HG03064 (cell line): ENCODE measurements at regions not wholly inside any gene's neighbourhood (a gene's known extent, or its start where the extent isn't known, plus 50 kb on each side); places are given as distances from the start of the nearest gene placed in this dataset.
"Not testable (repeated sequence)": the region's sequence is repeated elsewhere in the genome, so short reads cannot be mapped to it uniquely, and the experiment has no call there.

Experiments
- ATAC-seq: cut with Tn5 transposase; IDR thresholded peaks from one replicate; pipeline ENCODE4 v1.9.1; 2021; ENCODE audit warnings: low read depth; ENCODE audit not compliant: unreplicated experiment

DNA sequence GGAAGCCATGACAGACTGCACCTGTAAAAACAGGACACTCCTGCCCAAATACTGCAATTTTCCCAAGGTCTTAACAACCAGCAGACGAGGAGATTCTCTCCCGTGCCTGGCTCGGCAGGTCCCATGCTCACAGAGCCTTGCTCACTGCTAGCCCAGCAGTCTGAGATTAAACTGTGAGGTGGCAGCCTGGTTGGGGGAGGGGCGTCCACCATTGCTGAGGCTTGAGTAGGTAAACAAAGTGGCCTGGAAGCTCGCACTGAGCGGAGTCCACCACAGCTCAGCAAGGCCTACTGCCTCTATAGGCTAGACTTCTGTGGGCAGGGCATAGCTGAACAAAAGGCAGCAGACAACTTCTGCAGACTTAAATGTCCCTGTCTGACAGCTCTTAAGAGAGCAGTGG is 80.3 kb downstream of the ANXA5 start:
- not testable (repeated sequence) for ATAC-seq

DNA sequence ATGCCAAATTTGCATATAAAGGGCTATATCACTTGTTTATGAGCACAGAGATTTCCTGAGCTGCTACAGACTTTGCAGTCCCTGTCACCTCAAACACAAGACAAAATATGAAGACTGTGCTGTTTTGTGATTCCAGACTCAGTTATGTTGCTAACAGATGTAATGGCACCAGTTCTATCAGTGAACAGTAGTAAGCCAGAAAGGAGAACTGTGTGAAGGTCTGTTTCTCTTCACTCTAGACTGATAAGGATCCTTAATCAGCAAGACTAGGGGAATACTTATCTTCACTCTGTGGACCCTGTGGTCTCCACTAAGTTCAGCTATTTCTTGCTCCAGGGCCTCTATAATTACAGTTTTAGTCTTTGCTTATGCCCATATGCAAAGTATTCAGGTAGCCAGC is 82.7 kb downstream of the ANXA5 start:
- ATAC-seq: no peak

DNA sequence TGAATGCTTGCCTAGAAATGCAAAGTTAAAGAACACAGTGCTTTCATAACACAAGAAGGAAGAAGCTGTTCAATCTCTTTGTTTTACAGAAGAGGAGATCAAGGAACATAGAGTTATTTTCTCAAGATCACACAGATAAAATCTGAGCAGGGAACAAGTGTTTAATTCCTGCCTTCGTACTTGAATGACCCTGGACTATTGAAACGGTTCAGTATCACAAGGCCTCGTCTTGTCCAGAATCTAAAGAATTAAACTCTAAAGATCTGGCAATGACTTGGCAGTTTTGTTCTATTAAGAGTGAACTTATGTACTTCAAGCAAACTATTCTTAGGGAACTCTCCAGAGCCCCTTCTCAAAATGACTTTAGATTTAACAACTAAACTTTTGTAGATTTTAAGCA is 97.7 kb downstream of the ANXA5 start:
- ATAC-seq: no peak

- ATAC-seq: no peak
Observed at GRCh38 chr4:121597346-121597934, 99.3 kb downstream of the ANXA5 start.

- no peak for ATAC-seq
Observed at GRCh38 chr4:121594796-121595526, 101.8 kb downstream of the ANXA5 start.

- ATAC-seq: no peak
Observed at GRCh38 chr4:121593760-121594159, 103.0 kb downstream of the ANXA5 start.

DNA sequence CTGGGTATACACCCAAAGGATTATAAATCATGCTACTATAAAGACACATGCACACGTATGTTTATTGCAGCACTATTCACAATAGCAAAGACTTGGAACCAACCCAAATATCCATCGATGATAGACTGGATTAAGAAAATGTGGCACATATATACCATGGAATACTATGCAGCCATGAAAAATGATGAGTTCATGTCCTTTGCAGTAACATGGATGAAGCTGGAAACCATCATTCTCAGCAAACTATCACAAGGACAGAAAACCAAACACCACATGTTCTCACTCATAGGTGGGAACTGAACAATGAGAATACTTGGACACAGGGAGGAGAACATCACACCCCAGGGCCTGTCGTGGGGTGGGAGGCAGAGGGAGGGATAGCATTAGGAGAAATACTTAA is 104.5 kb downstream of the ANXA5 start:
- ATAC-seq: not testable (repeated sequence)

GRCh38 chr4:121584836-121585235 is 111.9 kb downstream of the ANXA5 start:
- no peak for ATAC-seq

DNA sequence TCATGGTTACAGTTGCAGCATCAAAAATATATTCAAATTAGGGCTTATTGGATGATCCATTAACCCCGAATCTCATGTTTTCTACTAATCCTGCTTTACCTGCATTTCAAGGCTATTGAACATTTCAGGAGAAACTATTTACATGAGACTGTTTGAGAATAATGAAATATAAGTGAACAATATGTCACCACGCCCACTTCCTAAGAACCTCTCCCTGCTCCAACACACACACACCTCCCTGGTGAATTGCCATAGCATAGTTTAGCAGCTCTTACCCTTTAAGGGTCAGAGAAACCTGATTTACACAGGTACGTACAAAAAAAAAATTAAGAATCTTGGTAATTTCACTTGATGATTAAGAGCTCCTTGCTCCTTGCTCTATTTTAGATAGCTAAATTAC is 113.4 kb downstream of the ANXA5 start:
- no peak for ATAC-seq

DNA sequence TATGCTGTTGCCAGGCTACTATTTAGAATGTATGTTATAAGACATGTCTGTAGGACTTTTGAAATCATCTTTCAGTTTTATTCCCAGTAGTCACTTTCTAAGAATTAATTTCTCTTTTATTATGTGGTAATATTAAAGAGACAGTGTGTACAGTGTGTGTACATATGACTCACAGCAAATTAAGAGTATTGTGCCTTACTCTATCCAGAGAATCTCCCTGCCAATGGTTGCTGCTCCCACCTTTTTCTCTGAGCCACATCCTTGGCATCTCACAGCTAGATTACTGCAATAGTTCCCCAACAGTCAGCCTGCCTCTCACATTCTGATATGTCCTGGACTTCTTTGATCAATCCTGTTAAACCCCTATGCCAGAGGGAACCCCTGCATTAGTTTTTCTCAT is 114.5 kb downstream of the ANXA5 start:
- ATAC-seq: no peak

DNA sequence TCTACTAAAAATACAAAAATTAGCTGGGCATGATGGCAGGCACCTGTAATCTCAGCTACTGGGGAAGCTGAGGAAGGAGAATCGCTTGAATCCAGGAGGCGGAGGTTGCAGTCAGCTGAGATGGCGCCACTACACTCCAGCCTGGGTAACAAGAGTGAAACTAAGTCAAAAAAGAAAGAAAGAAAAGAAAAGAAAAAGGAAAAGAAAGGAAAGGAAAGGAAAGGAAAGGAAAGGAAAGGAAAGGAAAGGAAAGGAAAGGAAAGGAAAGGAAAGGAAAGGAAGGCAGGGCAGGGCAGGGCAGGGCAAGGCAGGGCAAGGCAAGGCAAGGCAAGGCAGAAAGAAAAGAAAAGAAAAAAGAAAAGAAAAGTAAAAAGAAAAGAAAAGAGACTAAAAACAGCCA is 121.4 kb downstream of the ANXA5 start:
- ATAC-seq: not testable (repeated sequence)

GRCh38 chr4:121574618-121575017 is 122.2 kb downstream of the ANXA5 start:
- no peak for ATAC-seq

DNA sequence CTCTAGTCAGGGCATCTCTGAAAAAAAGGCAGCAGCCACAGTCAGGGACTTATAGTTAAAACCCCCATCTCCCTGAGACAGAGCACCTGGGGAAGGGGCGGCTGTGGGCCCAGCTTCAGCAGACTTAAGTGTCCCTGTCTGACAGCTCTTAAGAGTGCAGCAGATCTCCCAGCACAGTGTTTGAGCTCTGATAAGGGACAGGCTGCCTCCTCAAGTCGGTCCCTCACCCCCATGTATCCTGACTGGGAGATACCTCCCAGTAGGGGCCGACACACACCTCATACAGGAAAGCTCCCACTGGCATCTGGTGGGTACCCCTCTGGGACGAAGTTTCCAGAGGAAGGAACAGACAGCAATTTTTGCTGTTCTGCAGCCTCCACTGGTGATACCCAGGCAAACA is 129.0 kb downstream of the ANXA5 start:
- no peak for ATAC-seq

DNA sequence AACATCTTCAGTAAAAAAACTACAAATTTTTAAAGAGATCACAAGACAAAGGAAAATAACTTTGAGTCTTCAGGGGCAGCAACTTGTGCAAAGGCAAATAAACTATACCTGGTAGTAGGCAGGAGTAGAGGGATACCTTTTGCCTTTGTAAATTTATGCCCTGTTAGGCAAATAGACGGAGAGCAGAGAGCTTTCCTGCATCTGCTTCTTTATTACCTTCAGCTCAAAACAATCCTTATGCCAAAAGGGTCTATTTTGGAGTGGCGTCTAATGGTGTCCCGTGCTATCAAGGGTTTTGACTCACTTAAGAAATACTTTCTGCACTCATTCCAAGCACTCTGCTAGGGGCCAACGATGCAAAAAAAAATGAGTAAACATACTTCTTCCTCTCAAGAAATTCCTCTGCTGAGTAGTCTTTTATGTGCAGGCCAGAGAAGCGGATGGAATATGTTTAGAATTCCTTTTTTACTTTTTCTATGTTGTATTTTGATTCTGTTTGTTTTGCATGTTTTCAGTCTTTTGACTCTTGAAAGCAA is 131.9 kb downstream of the ANXA5 start:
- ATAC-seq: no peak

- no peak for ATAC-seq
Observed at GRCh38 chr4:121562811-121563210, 134.0 kb downstream of the ANXA5 start.

DNA sequence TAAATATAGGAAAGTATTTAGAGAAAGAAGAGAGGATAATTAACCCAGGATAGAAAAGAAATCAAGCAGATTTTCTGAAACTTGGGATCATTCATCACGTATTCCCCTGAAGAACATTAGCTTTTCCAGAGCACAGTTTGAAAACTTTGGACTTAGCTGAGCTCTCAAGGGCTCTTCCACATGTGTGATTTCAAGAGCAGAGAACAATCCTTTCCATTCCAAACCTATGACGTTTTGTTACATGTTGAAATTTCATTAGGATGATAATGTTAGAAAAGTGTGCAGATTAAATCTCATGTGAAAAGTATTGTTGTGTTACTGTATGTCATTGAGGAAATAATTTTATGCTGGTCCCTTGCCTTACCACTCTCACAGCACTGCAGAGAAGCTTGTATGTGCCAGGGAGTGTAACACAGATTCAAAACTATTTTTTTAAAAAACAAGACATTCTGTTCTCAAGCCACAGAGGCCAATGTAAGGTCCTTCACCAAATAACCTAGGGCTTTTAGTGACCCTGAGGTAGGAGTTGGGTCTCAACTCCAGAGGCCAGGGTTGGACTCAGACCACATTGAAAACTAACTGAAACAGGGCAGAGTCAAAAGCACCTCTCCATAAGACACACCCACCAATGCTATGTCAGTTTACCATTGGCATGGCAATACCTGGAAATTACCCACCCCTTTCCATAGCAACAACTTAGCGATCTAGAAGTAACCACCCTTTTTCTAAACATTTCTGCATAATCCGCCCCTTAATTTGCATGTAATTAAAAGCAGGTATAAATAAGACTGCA is 141.3 kb downstream of the ANXA5 start:
- ATAC-seq: no peak

- no peak for ATAC-seq
Observed at GRCh38 chr4:121554382-121554781, 142.4 kb downstream of the ANXA5 start.

GRCh38 chr4:121551881-121552280 is 144.9 kb downstream of the ANXA5 start:
- ATAC-seq: no peak

DNA sequence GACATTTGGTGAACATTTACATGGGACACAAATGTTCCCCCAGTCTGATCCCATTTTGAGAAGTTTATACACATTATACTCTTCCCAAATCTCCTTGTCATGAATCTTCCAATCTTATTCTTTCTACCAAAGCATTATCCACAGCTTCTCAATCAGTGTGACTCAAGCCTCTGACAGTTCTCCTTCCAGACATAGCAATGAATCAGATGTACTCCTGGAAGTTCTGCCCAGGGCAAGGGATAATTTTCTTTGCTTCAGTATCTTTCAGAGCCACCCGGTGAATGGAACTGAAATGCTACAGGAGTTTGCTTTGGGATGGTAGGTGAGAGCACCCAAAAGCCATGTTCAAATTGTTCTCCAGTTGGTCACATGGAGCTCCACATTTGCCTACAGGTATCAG is 145.5 kb downstream of the ANXA5 start:
- ATAC-seq: no peak

GRCh38 chr4:121541696-121542095 is 155.1 kb downstream of the ANXA5 start:
- ATAC-seq: no peak

- ATAC-seq: no peak
Observed at GRCh38 chr4:121535351-121535750, 154.5 kb upstream of the QRFPR start.
